ENCODE measurements at regions not wholly inside any gene's neighbourhood (a gene's known extent, or its start where the extent isn't known, plus 50 kb on each side); places are given as distances from the start of the nearest gene placed in this dataset.
"Not testable (repeated sequence)": the region's sequence is repeated elsewhere in the genome, so short reads cannot be mapped to it uniquely, and the experiment has no call there.

- no peak for DNase-seq
Observed at GRCh38 chr16:65392806-65393565, 271.1 kb upstream of the CDH11 start.

GRCh38 chr16:65388592-65388991 is 266.7 kb upstream of the CDH11 start:
- DNase-seq, result no peak

- no peak for DNase-seq
Observed at GRCh38 chr16:65386672-65387071, 264.8 kb upstream of the CDH11 start.

GRCh38 chr16:65384441-65384840 is 262.6 kb upstream of the CDH11 start:
- DNase-seq, result no peak

GRCh38 chr16:65377195-65377594 is 255.3 kb upstream of the CDH11 start:
- DNase-seq, result no peak

- DNase-seq, result no peak
Observed at GRCh38 chr16:65376601-65377000, 254.7 kb upstream of the CDH11 start.

- no peak for DNase-seq
Observed at GRCh38 chr16:65375651-65376050, 253.8 kb upstream of the CDH11 start.

- DNase-seq, result no peak
Observed at GRCh38 chr16:65373097-65373496, 251.2 kb upstream of the CDH11 start.

GRCh38 chr16:65372171-65372570 is 250.3 kb upstream of the CDH11 start:
- no peak for DNase-seq

- DNase-seq, result no peak
Observed at GRCh38 chr16:65365732-65366715, 244.2 kb upstream of the CDH11 start.

- DNase-seq, result not testable (repeated sequence)
Observed at GRCh38 chr16:65356721-65357120, 234.9 kb upstream of the CDH11 start.

- DNase-seq, result no peak
Observed at GRCh38 chr16:65355706-65356105, 233.8 kb upstream of the CDH11 start.

GRCh38 chr16:65353183-65353582 is 231.3 kb upstream of the CDH11 start:
- DNase-seq, result no peak

GRCh38 chr16:65349626-65350025 is 227.8 kb upstream of the CDH11 start:
- DNase-seq, result no peak

- DNase-seq, result no peak
Observed at GRCh38 chr16:65343556-65343955, 221.7 kb upstream of the CDH11 start.

- DNase-seq, result no peak
Observed at GRCh38 chr16:65342231-65342866, 220.5 kb upstream of the CDH11 start.

GRCh38 chr16:65339062-65339461 is 217.2 kb upstream of the CDH11 start:
- DNase-seq, result no peak

- DNase-seq, result no peak
Observed at GRCh38 chr16:65336160-65336559, 214.3 kb upstream of the CDH11 start.

GRCh38 chr16:65334081-65334480 is 212.2 kb upstream of the CDH11 start:
- no peak for DNase-seq

- DNase-seq, result no peak
Observed at GRCh38 chr16:65333283-65333682, 211.4 kb upstream of the CDH11 start.

- DNase-seq, result no peak
Observed at GRCh38 chr16:65327346-65327745, 205.5 kb upstream of the CDH11 start.

GRCh38 chr16:65323655-65324237 is 201.9 kb upstream of the CDH11 start:
- no peak for DNase-seq

- no peak for DNase-seq
Observed at GRCh38 chr16:65319621-65320231, 197.9 kb upstream of the CDH11 start.

Data from amniotic stem cell (primary cell).